Neuronal stem cell (in vitro differentiated cells): ENCODE measurements at regions not wholly inside any gene's neighbourhood (a gene's known extent, or its start where the extent isn't known, plus 50 kb on each side); places are given as distances from the start of the nearest gene placed in this dataset.

ENCODE experiments used
- DNase-seq: peaks from one replicate; pipeline ENCODE4 v3.0.0-alpha.2; 2013; ENCODE audit warnings: low spot score
- H2AFZ ChIP-seq: one replicate; pipeline ENCODE4 v1.6.1; 2013; ENCODE audit warnings: mild to moderate bottlenecking, low read length, inconsistent platforms
- H2AK5ac ChIP-seq: 2 replicates; pipeline ENCODE4 v1.6.1; 2013; ENCODE audit warnings: low read depth, mild to moderate bottlenecking, inconsistent platforms, low read length, moderate library complexity, mixed read lengths
- H2BK120ac ChIP-seq: 2 replicates; pipeline ENCODE4 v1.6.1; 2013; ENCODE audit warnings: low read depth, mild to moderate bottlenecking, inconsistent platforms, low read length, moderate library complexity, mixed read lengths
- H2BK12ac ChIP-seq: one replicate; pipeline ENCODE4 v1.6.1; 2013; ENCODE audit warnings: low read length, inconsistent platforms
- H2BK15ac ChIP-seq: 2 replicates; pipeline ENCODE4 v1.6.1; 2013; ENCODE audit warnings: mild to moderate bottlenecking, low read length, inconsistent platforms, mixed read lengths
- H2BK5ac ChIP-seq: one replicate; pipeline ENCODE4 v1.6.1; 2013; ENCODE audit warnings: inconsistent platforms, mild to moderate bottlenecking, low read length, moderate library complexity
- H3K14ac ChIP-seq: one replicate; pipeline ENCODE4 v1.6.1; 2013; ENCODE audit warnings: low read length, inconsistent platforms
- H3K18ac ChIP-seq: 2 replicates; pipeline ENCODE4 v1.6.1; 2013; ENCODE audit warnings: low read length, inconsistent platforms
- H3K23ac ChIP-seq: 2 replicates; pipeline ENCODE4 v1.6.1; 2013; ENCODE audit warnings: low read depth, mild to moderate bottlenecking, mixed read lengths, low read length, inconsistent platforms; ENCODE audit not compliant: poor library complexity
- H3K27ac ChIP-seq: replicated peaks from 3 replicates; pipeline ENCODE4 v1.5.1; 2013; ENCODE audit warnings: low read length, inconsistent platforms
- H3K27me3 ChIP-seq, 3 experiments: 2 replicates each; pipeline ENCODE4 v1.6.1; 2013; ENCODE audit warnings: low read length in 3 of 3, mild to moderate bottlenecking in 2 of 3, inconsistent platforms in 1 of 3, low read depth in 1 of 3, mixed read lengths in 1 of 3, moderate library complexity in 1 of 3; ENCODE audit not compliant: control insufficient read depth in 3 of 3, insufficient read depth in 3 of 3
- H3K36me3 ChIP-seq, 2 donors: replicated peaks in 1 of 2; 2 replicates each; pipeline ENCODE4 v1.6.1; 2013; ENCODE audit warnings: low read length in 2 of 2; ENCODE audit not compliant: control insufficient read depth in 2 of 2, insufficient read depth in 2 of 2
- H3K4ac ChIP-seq: 2 replicates; pipeline ENCODE4 v1.6.1; 2013; ENCODE audit warnings: inconsistent platforms, mild to moderate bottlenecking, low read length, moderate library complexity
- H3K4me1 ChIP-seq, 2 donors: 1 replicate in 1 of 2; 2 replicates in 1 of 2; pipeline ENCODE4 v1.6.1; 2013; ENCODE audit warnings: low read length in 2 of 2, low read depth in 1 of 2; ENCODE audit not compliant: control insufficient read depth in 2 of 2, insufficient read depth in 1 of 2
- H3K4me2 ChIP-seq: one replicate; pipeline ENCODE4 v1.6.1; 2013; ENCODE audit warnings: mild to moderate bottlenecking, low read length, inconsistent platforms; ENCODE audit not compliant: insufficient read depth, poor library complexity, severe bottlenecking
- H3K4me3 ChIP-seq, 2 donors: 2 replicates each; pipeline ENCODE4 v1.5.1; 2013; ENCODE audit warnings: low read length in 2 of 2, mild to moderate bottlenecking in 2 of 2, inconsistent platforms in 1 of 2, moderate library complexity in 1 of 2
- H3K79me1 ChIP-seq: one replicate; pipeline ENCODE4 v1.6.1; 2013; ENCODE audit warnings: low read depth, mild to moderate bottlenecking, inconsistent platforms, low read length, moderate library complexity
- H3K9ac ChIP-seq: one replicate; pipeline ENCODE4 v1.6.1; 2013; ENCODE audit warnings: mild to moderate bottlenecking, low read depth, low read length, inconsistent platforms; ENCODE audit not compliant: poor library complexity
- H3K9me3 ChIP-seq, 2 donors: replicated peaks in 1 of 2; 2 replicates each; pipeline versions ENCODE3 to v1.6.1; 2013; ENCODE audit warnings: low read length in 2 of 2, mild to moderate bottlenecking in 2 of 2, inconsistent platforms in 1 of 2, low read depth in 1 of 2, mixed read lengths in 1 of 2, moderate library complexity in 1 of 2; ENCODE audit not compliant: control insufficient read depth in 2 of 2, insufficient read depth in 1 of 2
- H4K8ac ChIP-seq: one replicate; pipeline ENCODE4 v1.6.1; 2013; ENCODE audit warnings: low read depth, mild to moderate bottlenecking, inconsistent platforms, low read length, moderate library complexity
- H4K91ac ChIP-seq: one replicate; pipeline ENCODE4 v1.6.1; 2013; ENCODE audit warnings: low read length, low read depth, mild to moderate bottlenecking, inconsistent platforms; ENCODE audit not compliant: poor library complexity
- WGBS, 2 donors: extraction: QIAGEN DNeasy Blood & Tissue Kit; methylation state at CpG; one replicate each; pipeline ENCODE4 v1.1.7; 2013; ENCODE audit warnings: missing lambda C conversion rate in 2 of 2, mixed read lengths in 1 of 2; ENCODE audit not compliant: insufficient read length in 2 of 2, insufficient replicate concordance in 1 of 2; ENCODE audit errors: extremely low coverage in 2 of 2; 5-methylcytosine and 5-hydroxymethylcytosine counted together

- Histone ChIP-seq H3K9me3 (no peaks in the 10 kb centered on the region), H3K27me3 (peaks cover 0 to 6% (median 0%) of the 10 kb centered on the region in 3 experiments), H2BK5ac (no peak overlapping the region), H3K4ac (no peak overlapping the region), H2AFZ (no peak overlapping the region), H3K4me1 (peaks cover 5 to 10% of the 10 kb centered on the region in 2 donors), H2BK15ac (no peak overlapping the region), H3K14ac (no peak overlapping the region), H3K9ac (no peak overlapping the region), H2BK12ac (no peak overlapping the region), H4K91ac (no peak overlapping the region), H2BK120ac (no peak overlapping the region), H3K4me3 (no peak overlapping the region), H3K36me3 (no peaks in the 10 kb centered on the region), H3K4me2 (no peak overlapping the region), H2AK5ac (no peak overlapping the region), H3K18ac (no peak overlapping the region), H3K79me1 (no peaks in the 10 kb centered on the region), H3K27ac (no peak overlapping the region), H4K8ac (no peak overlapping the region), H3K23ac (no peak overlapping the region)
- no peak for DNase-seq
- WGBS, 2 donors: no CpG with 5 or more reads among the region's 10 CpGs
These were observed 135.2 kb upstream of the CPHXL start for GRCh38 chr16:75861311-75862097.

- Histone ChIP-seq H3K4me1 (peaks cover 6 to 11% of the 10 kb centered on the region in 2 donors), H2BK15ac (no peak overlapping the region), H4K91ac (no peak overlapping the region), H3K9me3 (no peaks in the 10 kb centered on the region), H3K4ac (no peak overlapping the region), H2BK120ac (no peak overlapping the region), H2BK5ac (no peak overlapping the region), H3K4me2 (no peak overlapping the region), H2AFZ (no peak overlapping the region), H3K4me3 (no peak overlapping the region), H3K36me3 (no peaks in the 10 kb centered on the region), H4K8ac (no peak overlapping the region), H2AK5ac (no peak overlapping the region), H3K18ac (no peak overlapping the region), H3K14ac (no peak overlapping the region), H2BK12ac (no peak overlapping the region), H3K27me3 (peaks cover 0 to 9% (median 0%) of the 10 kb centered on the region in 3 experiments), H3K9ac (no peak overlapping the region), H3K79me1 (no peaks in the 10 kb centered on the region), H3K23ac (no peak overlapping the region), H3K27ac (no peak overlapping the region)
- DNase-seq: no peak
- no CpG with 5 or more reads among the region's 8 CpGs for WGBS, 2 donors
These were observed 135.8 kb upstream of the CPHXL start for GRCh38 chr16:75862098-75862386.

GRCh38 chr16:75864243-75864642, 138.0 kb upstream of the CPHXL start:
- H3K9me3 ChIP-seq: no peaks in the 10 kb centered on the region
- H3K27ac ChIP-seq: no peak overlapping the region
- H3K23ac ChIP-seq: no peak overlapping the region
- H2AK5ac ChIP-seq: no peak overlapping the region
- no peak overlapping the region for H2BK12ac ChIP-seq
- no peak overlapping the region for H3K4ac ChIP-seq
- H3K18ac ChIP-seq: no peak overlapping the region
- no peak overlapping the region for H2BK5ac ChIP-seq
- no peak overlapping the region for H4K91ac ChIP-seq
- no peak overlapping the region for H3K9ac ChIP-seq
- no peak overlapping the region for H2BK120ac ChIP-seq
- no peak overlapping the region for H2BK15ac ChIP-seq
- DNase-seq: no peak
- WGBS, 2 donors: no CpG with 5 or more reads among the region's 1 CpG
- no peak overlapping the region for H3K4me3 ChIP-seq
- H4K8ac ChIP-seq: no peak overlapping the region
- H3K27me3 ChIP-seq: peaks cover 0 to 9% (median 0%) of the 10 kb centered on the region in 3 experiments
- no peaks in the 10 kb centered on the region for H3K36me3 ChIP-seq
- no peak overlapping the region for H3K4me2 ChIP-seq
- H3K79me1 ChIP-seq: no peaks in the 10 kb centered on the region
- no peak overlapping the region for H2AFZ ChIP-seq
- H3K4me1 ChIP-seq: peaks cover 11 to 20% of the 10 kb centered on the region in 2 donors
- H3K14ac ChIP-seq: no peak overlapping the region

GRCh38 chr16:75865736-75866135, 139.4 kb upstream of the CPHXL start:
- Histone ChIP-seq H2BK12ac (no peak overlapping the region), H3K79me1 (no peaks in the 10 kb centered on the region), H4K91ac (no peak overlapping the region), H3K4me2 (no peak overlapping the region), H3K23ac (no peak overlapping the region), H3K9ac (no peak overlapping the region), H4K8ac (no peak overlapping the region), H2BK120ac (no peak overlapping the region), H3K18ac (no peak overlapping the region), H2AFZ (no peak overlapping the region), H2BK15ac (no peak overlapping the region), H3K14ac (no peak overlapping the region), H3K36me3 (no peaks in the 10 kb centered on the region), H3K27ac (no peak overlapping the region), H2AK5ac (no peak overlapping the region), H2BK5ac (no peak overlapping the region), H3K9me3 (no peaks in the 10 kb centered on the region), H3K4ac (no peak overlapping the region), H3K4me1 (peaks cover 7 to 14% of the 10 kb centered on the region in 2 donors), H3K4me3 (no peak overlapping the region), H3K27me3 (peaks cover 0 to 9% (median 0%) of the 10 kb centered on the region in 3 experiments)
- WGBS, 2 donors: no CpG with 5 or more reads among the region's 3 CpGs
- no peak for DNase-seq
